Neural progenitor cell (in vitro differentiated cells): ENCODE measurements at regions not wholly inside any gene's neighbourhood (a gene's known extent, or its start where the extent isn't known, plus 50 kb on each side); places are given as distances from the start of the nearest gene placed in this dataset.

Experiments used
- CTCF ChIP-seq: fragments of 200-600 bp; sonication (generic); IDR thresholded peaks from 2 replicates; pipeline ENCODE4 v1.5.1; 2017; ENCODE audit warnings: antibody characterized with exemption, mild to moderate bottlenecking
- EZH2 ChIP-seq: fragments of 200-600 bp; sonication (generic); IDR thresholded peaks from 2 replicates; pipeline ENCODE4 v1.6.1; 2017; ENCODE audit warnings: antibody characterized with exemption, mild to moderate bottlenecking, moderate library complexity
- EZH2phosphoT487 ChIP-seq: fragments of 200-600 bp; sonication (generic); IDR thresholded peaks from 2 replicates; pipeline ENCODE4 v1.6.1; 2017; ENCODE audit warnings: antibody characterized with exemption

GRCh38 chr6:85942844-85943243 is 300.2 kb upstream of the SYNCRIP start:
- TF ChIP-seq EZH2 (no peak), CTCF (no peak), EZH2phosphoT487 (no peak)
